ENCODE measurements at regions not wholly inside any gene's neighbourhood (a gene's known extent, or its start where the extent isn't known, plus 50 kb on each side); places are given as distances from the start of the nearest gene placed in this dataset.

GRCh38 chr20:4600308-4601014 is 85.8 kb upstream of the PRNP start:
- DNase-seq (ENCODE audit: low read depth in 3 of 3) = no peak

GRCh38 chr20:4597215-4597614 is 89.0 kb upstream of the PRNP start:
- DNase-seq (ENCODE audit: low read depth in 3 of 3) = no peak

- DNase-seq (ENCODE audit: low read depth in 3 of 3) = no peak
These were observed 93.1 kb upstream of the PRNP start for GRCh38 chr20:4593149-4593525.

GRCh38 chr20:4592316-4593148 is 93.7 kb upstream of the PRNP start:
- DNase-seq (ENCODE audit: low read depth in 3 of 3) = peak; percentile 11 to 45 (median 29)

GRCh38 chr20:4591975-4592315 is 94.3 kb upstream of the PRNP start:
- no peak for DNase-seq (ENCODE audit: low read depth in 3 of 3)

GRCh38 chr20:4585758-4586157 is 100.5 kb upstream of the PRNP start:
- DNase-seq (ENCODE audit: low read depth in 3 of 3) = no peak

- no peak for DNase-seq (ENCODE audit: low read depth in 3 of 3)
These were observed 101.0 kb upstream of the PRNP start for GRCh38 chr20:4585104-4585753.

GRCh38 chr20:4584510-4584909 is 101.7 kb upstream of the PRNP start:
- DNase-seq (ENCODE audit: low read depth in 3 of 3) = no peak

- no peak for DNase-seq (ENCODE audit: low read depth in 3 of 3)
These were observed 104.4 kb upstream of the PRNP start for GRCh38 chr20:4581838-4582237.

- no peak for DNase-seq (ENCODE audit: low read depth in 3 of 3)
These were observed 107.9 kb upstream of the PRNP start for GRCh38 chr20:4578375-4578774.

GRCh38 chr20:4574356-4574690 is 111.9 kb upstream of the PRNP start:
- DNase-seq (ENCODE audit: low read depth in 3 of 3) = no peak

GRCh38 chr20:4573564-4574355 is 112.5 kb upstream of the PRNP start:
- no peak for DNase-seq (ENCODE audit: low read depth in 3 of 3)

- DNase-seq (ENCODE audit: low read depth in 3 of 3) = no peak
These were observed 114.3 kb upstream of the PRNP start for GRCh38 chr20:4571759-4572531.

GRCh38 chr20:4569865-4570264 is 116.4 kb upstream of the PRNP start:
- no peak for DNase-seq (ENCODE audit: low read depth in 3 of 3)

- DNase-seq (ENCODE audit: low read depth in 3 of 3) = no peak
These were observed 117.2 kb upstream of the PRNP start for GRCh38 chr20:4569092-4569491.

- no peak for DNase-seq (ENCODE audit: low read depth in 3 of 3)
These were observed 117.8 kb upstream of the PRNP start for GRCh38 chr20:4568361-4568959.

GRCh38 chr20:4567170-4567569 is 119.1 kb upstream of the PRNP start:
- no peak for DNase-seq (ENCODE audit: low read depth in 3 of 3)

- no peak for DNase-seq (ENCODE audit: low read depth in 3 of 3)
These were observed 122.7 kb upstream of the PRNP start for GRCh38 chr20:4563534-4563933.

- no peak for DNase-seq (ENCODE audit: low read depth in 3 of 3)
These were observed 123.2 kb upstream of the PRNP start for GRCh38 chr20:4563031-4563430.

- no peak for DNase-seq (ENCODE audit: low read depth in 3 of 3)
These were observed 125.6 kb upstream of the PRNP start for GRCh38 chr20:4560667-4561066.

- no peak for DNase-seq (ENCODE audit: low read depth in 3 of 3)
These were observed 126.3 kb upstream of the PRNP start for GRCh38 chr20:4559906-4560305.
